GM21367 (cell line): ENCODE measurements at regions not wholly inside any gene's neighbourhood (a gene's known extent, or its start where the extent isn't known, plus 50 kb on each side); places are given as distances from the start of the nearest gene placed in this dataset.
"Not testable (repeated sequence)": the region's sequence is repeated elsewhere in the genome, so short reads cannot be mapped to it uniquely, and the experiment has no call there.

Source experiments
- ATAC-seq: cut with Tn5 transposase; IDR thresholded peaks from one replicate; pipeline ENCODE4 v1.9.1; 2021; ENCODE audit not compliant: unreplicated experiment

DNA sequence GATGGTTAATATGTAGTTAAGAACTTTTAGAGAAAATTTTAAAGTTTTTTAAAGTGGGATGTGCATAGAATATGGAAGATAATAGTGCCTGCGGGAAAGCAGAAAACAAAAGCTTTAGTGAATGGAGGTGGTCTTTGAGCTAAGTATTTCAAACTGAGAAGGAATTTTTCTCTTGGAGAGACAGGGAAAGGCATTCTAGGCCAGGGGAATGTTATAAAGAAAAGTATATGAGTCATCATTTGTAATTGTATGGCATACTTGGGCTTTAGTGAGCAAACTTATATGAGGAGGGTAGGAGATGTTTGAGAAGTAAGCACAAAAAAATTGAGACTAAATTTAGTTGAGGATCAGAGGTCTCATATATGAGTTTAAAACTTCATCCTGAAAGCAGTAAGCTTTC, 467.0 kb downstream of the PPARGC1A start:
- no peak for ATAC-seq

DNA sequence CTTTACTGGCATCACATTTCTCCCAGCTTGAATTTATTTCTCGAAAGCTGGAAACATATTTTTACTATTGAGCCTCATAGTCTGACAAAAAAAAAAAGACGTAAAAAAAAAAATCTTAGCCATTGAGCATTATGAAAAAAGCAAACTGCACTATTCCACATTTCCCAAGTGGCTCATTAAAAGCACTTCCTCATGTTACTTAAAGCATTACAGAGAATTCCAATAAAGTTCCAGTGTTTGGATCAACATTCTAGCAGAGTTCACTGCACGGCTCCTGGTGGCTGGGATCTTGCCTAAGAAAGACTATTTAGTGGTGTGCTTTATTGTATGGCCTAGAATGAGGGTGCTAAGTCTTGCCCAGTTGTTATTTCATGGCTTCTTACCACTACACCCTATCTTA, 476.2 kb downstream of the PPARGC1A start:
- ATAC-seq = no peak

DNA sequence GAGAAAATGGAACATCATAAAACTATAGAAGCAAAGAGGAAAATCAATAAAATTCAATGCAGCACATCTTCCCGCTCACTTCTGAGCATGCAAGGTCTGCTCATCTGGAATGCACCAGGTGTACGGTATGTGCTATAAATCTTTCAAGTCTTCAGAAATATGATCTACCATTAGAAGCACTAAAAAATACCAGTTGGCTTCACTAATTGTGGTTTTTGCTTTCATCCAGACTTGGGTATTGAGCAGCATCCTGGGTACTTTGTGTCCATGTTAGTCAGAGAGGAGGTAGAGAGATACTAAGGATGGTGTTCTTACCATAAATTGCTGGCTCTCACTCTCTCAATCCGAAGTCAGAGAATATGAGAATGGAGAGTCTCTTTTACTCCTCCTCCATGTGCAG, 477.1 kb downstream of the PPARGC1A start:
- no peak for ATAC-seq

DNA sequence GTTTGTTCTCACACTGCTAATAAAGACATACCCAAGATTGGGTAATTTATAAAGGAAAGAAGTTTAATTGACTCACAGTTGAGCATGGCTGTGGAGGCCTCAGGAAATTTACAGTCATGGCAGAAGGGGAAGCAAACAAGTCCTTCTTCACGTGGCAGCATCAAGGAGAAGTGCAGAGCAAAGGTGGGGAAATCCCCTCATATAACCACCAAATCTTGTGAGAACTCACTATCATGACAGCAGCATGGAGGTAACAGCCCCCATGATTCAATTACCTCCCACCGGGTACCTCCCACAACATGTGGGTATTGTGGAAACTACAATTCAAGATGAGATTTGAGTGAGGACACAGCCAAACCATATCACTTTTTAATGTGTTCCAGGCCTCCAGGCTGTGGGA, 480.9 kb downstream of the PPARGC1A start:
- not testable (repeated sequence) for ATAC-seq

DNA sequence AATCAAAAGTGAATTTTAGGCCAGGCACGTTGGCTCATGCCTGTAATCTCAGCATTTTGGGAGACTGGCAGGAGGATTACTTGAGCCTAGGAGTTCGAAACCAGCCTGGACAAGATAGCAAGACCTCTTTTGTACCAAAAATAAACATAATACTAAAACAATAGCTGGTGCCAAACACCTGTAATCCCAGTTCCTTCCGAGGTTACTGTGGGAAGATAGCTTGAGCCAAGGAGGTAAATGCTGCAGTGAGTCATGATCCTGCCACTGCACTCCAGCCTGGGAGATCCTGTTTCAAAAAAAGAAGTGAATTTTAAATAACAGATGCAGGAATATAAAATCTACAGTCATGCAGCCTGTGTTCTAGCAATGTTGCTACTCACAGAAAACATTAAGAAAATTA, 488.3 kb downstream of the PPARGC1A start:
- ATAC-seq = no peak

DNA sequence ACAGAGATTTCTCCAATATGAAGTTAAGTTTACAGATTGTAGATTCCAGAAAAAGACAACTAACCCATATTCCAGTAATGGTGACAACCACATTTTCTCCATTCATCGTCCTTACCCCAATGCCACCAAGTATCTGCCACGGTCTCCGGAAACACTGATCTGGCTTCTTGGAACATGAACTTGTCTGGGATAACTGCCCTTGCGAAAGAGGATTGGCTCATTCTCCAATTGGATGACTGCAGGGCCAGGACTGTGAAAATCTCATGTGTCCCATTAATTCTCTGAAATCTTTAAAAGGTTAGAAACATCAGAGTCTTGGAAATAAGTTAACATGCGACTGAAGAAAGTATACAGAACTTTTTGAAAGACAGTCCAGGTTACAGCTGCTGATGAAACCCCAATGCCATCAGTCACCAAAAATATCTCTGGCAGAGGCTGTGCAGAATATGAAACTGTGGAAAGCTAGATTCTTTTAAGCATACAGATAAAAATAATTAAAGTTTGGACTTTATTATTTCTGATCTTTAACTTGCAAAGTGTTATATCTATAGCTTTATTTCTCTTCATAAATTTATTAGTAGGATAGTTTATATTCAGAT, 496.9 kb downstream of the PPARGC1A start:
- no peak for ATAC-seq

DNA sequence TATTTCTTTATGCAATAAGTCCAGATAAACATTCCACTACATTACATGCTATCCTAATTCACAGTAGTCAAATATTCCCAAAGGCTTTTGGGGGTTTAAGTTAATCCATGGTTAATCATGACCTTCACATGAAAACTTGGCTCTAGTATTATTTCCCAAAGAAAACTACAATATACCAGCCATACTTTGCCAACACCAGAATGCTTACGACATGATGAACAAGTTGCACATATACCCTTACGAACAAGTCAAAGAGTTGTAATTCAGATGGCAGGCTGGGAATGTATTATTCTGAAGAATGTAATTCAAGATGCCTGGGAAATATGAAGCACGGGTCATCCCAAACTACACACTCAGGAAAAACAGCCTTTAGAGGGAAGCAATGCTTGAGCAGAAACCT, 499.6 kb downstream of the PPARGC1A start:
- ATAC-seq = no peak

DNA sequence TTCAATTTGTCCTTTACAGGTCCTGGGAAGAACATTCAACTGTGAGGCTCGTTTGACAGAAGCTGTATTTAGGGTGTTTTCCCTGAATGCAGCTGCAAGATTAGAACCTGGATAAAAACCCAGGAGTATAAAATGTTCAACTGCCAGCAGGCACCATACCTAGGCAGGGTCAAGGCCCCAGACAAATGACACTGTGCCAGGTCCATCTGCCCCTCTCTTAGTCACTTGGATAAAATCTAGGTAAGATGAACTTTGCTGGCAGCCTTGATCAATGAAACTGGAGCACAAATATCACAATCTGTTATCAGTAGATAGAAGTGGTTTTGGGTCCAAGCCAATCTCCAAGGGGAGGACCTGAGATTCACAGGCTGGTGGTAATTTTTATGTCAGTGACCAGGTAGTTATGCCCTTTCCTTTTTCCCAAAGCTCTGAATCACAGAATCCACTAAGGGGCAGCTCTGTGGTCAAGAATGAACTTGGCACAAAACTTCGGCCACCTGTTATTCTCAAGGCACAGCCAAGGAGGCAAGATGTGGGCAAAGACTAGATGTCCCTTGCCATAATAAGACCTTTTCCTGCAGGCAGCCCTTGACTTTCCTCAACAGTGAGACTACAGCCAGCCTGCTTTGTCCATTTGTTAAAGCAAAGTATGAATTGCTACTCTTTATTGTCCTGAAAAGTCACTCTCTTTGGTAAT, 501.0 kb downstream of the PPARGC1A start:
- no peak for ATAC-seq

DNA sequence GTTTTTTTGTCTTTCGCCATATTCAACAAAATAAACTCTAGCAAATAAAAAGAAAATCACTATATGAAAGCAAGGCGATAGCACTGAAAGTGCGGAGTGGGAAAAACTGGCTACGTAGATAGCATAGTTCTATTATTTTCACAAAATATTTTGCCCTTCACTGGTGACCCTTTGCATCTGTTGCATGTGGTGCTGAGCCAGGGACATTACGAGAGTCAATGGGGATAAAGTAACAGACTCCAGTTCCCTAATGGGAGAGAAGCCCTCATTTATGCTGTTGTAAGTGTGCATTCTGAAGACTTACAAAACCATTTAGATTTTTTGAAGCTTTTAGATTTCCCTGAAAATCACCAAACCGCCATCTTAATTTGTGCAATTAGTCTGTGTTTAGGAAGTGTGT, 501.6 kb downstream of the PPARGC1A start:
- no peak for ATAC-seq

DNA sequence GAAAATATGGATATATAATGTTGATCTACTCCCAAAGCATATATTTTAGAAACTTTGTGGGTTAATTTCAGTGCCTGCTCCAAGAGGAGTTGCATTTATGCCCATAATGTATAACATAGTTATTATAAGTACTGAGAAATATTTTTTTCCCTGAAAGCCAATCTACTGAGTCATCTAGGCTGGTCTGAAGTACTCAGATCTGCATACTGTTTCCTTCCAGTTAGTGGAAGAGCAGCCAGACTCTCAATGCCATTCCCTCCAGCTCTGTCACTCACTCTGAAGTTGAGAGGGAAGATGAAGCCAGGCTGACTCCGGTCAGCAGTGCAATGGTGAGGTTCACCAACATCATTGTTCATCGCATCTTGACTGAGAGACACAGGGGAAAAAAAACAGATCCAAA, 505.1 kb downstream of the PPARGC1A start:
- ATAC-seq = no peak

DNA sequence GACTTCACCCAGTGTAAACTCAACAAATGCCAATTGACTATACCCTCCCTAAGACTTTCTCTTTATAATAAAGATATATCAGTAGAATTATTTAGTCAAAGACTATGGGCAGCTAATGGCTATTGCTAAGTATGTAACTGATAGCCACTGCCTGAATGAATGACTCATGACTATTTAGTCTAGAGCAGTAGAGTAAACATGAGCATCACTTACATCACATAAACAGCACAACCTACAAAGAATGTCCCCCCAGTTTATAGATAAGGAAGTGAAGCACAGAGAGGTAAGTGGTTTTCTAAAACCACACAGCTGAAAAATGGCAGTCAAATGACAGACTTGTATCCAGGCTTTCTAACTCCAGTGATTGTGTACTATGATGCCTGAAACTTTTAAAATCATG, 507.0 kb downstream of the PPARGC1A start:
- no peak for ATAC-seq

DNA sequence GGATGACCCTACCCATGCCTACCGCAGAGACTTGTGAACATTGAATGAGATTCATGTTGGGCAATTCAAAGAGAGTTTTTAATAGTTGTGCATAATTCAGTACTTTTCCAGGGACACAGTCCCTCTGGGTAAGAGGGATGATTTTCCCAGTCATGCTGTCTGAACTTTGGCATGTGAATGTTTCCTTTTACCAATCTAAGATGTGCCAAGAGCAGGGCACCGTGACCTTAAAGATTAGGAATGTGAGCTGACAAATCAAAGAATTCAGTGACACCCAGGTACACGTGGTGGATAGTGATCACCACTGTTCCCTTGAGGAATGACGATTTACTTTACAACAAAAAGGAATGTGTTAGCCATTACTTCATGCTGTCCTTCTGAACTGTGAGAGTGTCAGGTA, 515.6 kb downstream of the PPARGC1A start:
- no peak for ATAC-seq

DNA sequence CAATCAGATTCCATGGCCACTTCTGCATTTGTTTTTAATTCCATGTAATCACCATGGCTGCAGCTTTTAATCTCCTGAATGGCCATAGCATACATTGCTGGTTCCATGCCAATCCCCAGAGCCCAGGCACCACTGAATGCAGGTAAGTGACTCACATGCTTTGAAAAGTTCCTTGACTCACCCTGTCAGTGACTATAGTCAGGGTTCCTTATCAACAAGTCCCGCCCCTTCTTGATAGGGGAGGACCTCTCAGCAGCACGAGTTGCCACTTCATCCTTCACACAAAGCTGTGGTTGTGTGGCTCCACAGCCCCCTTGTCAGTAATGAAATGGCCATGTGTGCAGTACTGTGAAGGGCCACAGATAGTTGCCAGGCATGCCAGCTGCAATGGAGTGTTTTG, 516.6 kb downstream of the PPARGC1A start:
- no peak for ATAC-seq

DNA sequence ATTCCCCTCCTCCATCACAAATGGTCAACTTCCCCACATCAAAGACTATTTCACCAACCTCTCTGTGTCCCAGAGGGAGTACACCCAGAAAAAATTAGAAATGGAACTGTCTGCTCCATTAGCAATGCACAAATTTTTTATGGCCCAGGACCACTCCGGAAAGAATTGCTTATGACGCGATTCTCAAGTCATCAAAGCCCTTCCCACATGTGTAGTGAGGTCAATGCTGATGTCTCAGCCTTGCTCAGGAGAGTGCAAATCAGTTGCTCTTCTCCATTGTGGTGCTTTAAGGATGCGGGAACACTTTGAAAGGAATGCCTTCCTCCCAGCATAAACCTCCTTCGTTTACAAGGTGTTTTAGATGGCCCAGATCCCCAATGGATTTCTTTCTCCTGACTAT, 518.3 kb downstream of the PPARGC1A start:
- no peak for ATAC-seq

DNA sequence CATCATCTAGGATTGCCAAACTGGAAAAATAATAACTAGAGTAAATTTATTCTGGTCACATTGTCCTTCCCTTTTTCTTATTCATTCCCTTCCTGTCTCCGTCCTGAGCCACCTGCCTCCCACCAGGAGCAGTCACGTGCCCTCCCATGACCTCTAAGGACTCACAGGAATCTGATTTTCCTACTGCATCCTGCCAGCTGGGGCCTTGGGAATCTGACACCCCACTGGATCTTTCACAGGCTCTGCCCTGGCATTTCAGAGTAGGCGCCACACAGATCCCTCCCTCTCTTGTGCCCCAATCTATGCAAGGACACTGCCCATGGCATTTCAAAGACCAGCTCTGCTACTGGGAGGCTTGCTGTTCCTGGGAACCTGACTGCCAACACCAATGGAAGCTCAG, 520.5 kb downstream of the PPARGC1A start:
- no peak for ATAC-seq

DNA sequence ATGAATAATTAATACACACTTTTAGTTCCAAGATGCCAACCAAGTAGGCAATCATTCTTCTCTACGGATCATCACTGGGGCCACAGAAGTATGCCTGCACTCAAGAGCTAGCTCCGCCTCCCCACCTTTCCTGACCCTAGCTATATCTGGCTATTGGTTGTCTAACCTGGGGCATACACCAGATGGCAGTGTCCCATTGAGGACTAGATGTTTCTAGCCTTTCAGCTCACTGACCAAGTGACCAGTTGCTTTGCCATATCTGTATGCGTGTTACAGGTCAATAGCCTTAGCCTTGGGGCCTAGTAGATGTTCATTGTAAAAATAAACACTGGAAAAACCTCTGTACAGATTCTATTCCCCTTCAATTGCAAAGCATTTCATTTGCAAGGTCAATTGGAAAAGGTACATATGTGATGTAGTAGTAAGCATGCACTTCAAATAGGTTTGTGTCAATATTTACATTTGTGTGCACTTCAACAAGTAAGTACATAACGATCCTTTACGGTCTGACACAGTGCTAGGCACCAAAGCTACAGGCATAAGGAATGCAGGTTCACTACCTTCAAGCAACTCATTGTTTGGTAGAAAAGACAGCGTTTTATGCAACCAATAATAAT, 521.7 kb downstream of the PPARGC1A start:
- ATAC-seq = no peak

DNA sequence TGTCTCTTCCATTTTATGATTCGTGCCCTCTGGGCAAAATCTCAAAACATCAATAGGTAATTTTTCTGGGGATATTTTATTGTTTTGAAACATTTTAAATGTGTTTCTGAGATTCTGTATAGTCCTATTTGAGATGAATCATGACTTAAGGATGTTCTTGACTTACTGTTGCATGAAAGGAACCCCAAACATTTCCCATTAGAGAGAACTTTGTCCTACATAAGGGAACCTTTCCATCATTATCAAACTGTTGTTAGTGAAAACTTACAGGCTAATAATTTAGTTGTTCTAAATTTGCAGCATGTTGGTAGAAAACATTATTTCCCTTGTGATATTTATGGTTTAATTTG, 523.3 kb downstream of the PPARGC1A start:
- no peak for ATAC-seq

DNA sequence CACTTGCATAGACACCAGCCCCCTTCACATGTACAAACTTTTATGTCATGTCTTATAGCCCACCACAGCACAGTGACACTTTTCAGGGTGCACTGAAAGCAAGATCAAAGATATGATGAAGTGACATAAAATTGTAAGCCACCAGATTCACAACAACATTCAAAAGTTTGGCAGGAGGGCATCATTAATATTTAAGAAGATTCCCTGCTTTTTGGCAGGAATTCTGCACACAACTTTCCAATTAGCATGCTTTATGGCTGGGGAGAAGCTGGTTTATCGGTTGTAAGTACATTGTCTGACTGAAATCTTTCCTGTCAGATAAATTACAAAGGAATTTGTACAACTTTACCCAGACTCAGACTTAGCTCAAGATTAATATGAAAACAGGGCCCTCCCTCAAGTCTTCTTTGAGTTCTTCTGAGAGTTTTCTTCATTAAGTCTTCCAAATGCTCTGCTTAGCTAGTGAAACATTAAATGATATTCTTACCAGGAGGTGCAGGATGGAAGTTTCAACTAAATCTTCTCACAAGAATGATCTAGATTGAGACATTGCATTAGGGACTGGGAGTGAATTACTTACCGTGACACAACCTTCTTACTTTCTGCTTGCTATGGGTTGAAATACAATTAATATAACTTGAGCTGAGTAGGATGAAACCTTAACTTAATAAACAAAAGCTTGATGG, 523.8 kb downstream of the PPARGC1A start:
- ATAC-seq = no peak

DNA sequence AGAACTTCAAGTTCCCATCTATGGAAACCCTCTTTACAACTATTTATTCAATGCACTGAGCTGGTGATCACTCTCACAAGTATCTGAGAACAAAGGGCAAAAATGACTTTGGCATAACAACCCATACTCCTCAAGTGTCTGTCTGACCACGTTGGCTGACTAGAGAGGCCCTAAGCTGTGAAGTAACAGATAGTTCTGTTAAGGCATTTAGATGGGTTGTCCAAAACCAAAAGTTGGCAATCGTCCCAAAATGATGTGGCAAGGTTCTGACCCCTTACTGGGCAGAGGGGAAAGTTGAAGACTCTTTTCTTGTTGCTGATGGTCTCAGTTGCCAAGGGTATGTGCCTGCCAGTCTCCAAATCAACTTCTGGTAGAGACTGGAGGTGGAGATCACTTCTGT, 524.8 kb downstream of the PPARGC1A start:
- no peak for ATAC-seq

DNA sequence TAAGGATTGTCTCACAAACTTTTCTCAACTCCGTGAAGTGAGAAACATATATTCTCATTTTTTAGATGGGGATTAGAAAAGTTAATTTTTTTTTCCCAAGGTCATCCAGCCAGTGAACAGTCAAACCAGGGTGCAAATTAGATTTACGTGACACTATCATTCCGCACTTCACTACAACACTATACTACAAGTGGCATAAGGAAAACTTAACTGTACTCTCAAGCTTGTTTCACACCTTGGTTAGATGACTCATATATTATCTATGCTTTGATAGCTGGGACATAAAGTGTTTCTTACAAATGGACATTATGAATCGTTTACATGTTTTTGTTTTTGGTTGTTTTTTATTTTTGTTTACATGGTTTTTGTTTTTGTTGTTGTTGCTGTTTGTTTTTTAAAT, 525.7 kb downstream of the PPARGC1A start:
- no peak for ATAC-seq

DNA sequence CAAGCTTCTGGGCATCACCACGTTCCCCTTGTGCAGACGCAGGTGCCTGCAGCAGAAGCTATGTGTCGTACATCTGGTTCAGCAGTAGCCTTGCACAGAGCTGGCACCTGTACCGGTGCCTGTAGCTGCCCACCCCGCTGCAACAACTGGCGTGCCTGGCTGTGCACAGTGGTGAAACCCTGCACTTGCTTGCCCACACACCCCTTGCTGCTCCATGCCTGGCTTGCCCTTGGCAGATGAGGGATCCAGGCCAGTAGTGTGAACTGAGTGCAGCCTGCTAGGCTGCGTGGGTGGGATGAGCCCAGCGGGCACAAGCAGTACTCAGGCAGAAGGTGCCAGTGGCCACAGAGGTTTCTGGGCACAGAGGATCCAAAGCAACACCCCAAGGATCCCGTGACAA, 528.4 kb downstream of the PPARGC1A start:
- no peak for ATAC-seq

DNA sequence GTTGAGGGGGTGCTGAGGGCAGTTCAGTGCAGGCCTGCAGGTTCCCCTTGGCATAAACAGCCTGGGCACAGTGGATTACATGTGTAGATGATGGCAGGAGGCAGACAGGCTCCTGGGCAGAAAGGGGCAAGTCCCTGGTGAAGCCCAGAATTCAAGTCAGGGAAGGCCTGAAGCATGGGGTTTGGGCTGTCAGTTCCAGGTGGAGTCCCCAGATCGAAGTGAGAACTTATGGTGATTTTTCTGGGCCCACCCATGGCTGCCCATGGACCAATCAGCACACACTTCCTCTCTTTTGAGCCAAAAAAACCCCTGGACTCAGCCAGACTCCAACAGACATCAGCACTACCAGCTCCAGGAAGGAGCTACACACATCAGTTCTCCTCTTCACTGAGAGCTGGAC, 529.1 kb downstream of the PPARGC1A start:
- no peak for ATAC-seq
